ENCODE measurements at regions not wholly inside any gene's neighbourhood (a gene's known extent, or its start where the extent isn't known, plus 50 kb on each side); places are given as distances from the start of the nearest gene placed in this dataset.
A peak's percentile ranks its signal among the peaks of the same experiment; 100 is the strongest.

- no peak for DNase-seq (ENCODE audit: low read depth in 2 of 2)
- no peak overlapping the region for H3K4me3 ChIP-seq (replicated peaks in 1 of 2; ENCODE audit: low read depth in 2 of 2, low read length in 2 of 2)
- no peak for TF ChIP-seq CTCF (IDR thresholded peaks at IDR 0.05; ENCODE audit: low read depth, low read length)
Observed at GRCh38 chr5:10161778-10162177, 87.9 kb downstream of the ATPSCKMT start.

- H3K4me3 ChIP-seq (replicated peaks in 1 of 2; ENCODE audit: low read depth in 2 of 2, low read length in 2 of 2): no peak overlapping the region
- no peak for TF ChIP-seq CTCF (IDR thresholded peaks at IDR 0.05; ENCODE audit: low read depth, low read length)
- no peak for DNase-seq (ENCODE audit: low read depth in 2 of 2)
Observed at GRCh38 chr5:10160241-10160640, 89.4 kb downstream of the ATPSCKMT start.

GRCh38 chr5:10158886-10159285 lies 90.8 kb downstream of the ATPSCKMT start:
- TF ChIP-seq CTCF (IDR thresholded peaks at IDR 0.05; ENCODE audit: low read depth, low read length): peak; percentile 8
- no peak overlapping the region for H3K4me3 ChIP-seq (replicated peaks in 1 of 2; ENCODE audit: low read depth in 2 of 2, low read length in 2 of 2)
- no peak for DNase-seq (ENCODE audit: low read depth in 2 of 2)

- TF ChIP-seq CTCF (IDR thresholded peaks at IDR 0.05; ENCODE audit: low read depth, low read length): no peak
- H3K4me3 ChIP-seq (replicated peaks in 1 of 2; ENCODE audit: low read depth in 2 of 2, low read length in 2 of 2): no peak overlapping the region
- no peak for DNase-seq (ENCODE audit: low read depth in 2 of 2)
Observed at GRCh38 chr5:10157085-10157669, 92.5 kb downstream of the ATPSCKMT start.

GRCh38 chr5:10155897-10156667 lies 93.6 kb downstream of the ATPSCKMT start:
- no peak for TF ChIP-seq CTCF (IDR thresholded peaks at IDR 0.05; ENCODE audit: low read depth, low read length)
- no peak for DNase-seq (ENCODE audit: low read depth in 2 of 2)
- H3K4me3 ChIP-seq (replicated peaks in 1 of 2; ENCODE audit: low read depth in 2 of 2, low read length in 2 of 2): no peak overlapping the region

- TF ChIP-seq CTCF (IDR thresholded peaks at IDR 0.05; ENCODE audit: low read depth, low read length): no peak
- no peak overlapping the region for H3K4me3 ChIP-seq (replicated peaks in 1 of 2; ENCODE audit: low read depth in 2 of 2, low read length in 2 of 2)
- DNase-seq (ENCODE audit: low read depth in 2 of 2): no peak
Observed at GRCh38 chr5:10153808-10154537, 95.7 kb downstream of the ATPSCKMT start.

All from cardiac fibroblast (primary cell).